ENCODE measurements at regions not wholly inside any gene's neighbourhood (a gene's known extent, or its start where the extent isn't known, plus 50 kb on each side); places are given as distances from the start of the nearest gene placed in this dataset.
A peak's percentile ranks its signal among the peaks of the same experiment; 100 is the strongest.

- TF ChIP-seq, protein P1, sequence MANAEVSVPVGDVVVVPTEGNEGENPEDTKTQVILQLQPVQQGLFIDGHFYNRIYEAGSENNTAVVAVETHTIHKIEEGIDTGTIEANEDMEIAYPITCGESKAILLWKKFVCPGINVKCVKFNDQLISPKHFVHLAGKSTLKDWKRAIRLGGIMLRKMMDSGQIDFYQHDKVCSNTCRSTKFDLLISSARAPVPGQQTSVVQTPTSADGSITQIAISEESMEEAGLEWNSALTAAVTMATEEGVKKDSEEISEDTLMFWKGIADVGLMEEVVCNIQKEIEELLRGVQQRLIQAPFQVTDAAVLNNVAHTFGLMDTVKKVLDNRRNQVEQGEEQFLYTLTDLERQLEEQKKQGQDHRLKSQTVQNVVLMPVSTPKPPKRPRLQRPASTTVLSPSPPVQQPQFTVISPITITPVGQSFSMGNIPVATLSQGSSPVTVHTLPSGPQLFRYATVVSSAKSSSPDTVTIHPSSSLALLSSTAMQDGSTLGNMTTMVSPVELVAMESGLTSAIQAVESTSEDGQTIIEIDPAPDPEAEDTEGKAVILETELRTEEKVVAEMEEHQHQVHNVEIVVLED (CRISPR knock-in tag; IDR thresholded peaks at IDR 0.05; ENCODE audit: borderline replicate concordance) = no peak
- TF ChIP-seq ZMYM4 (CRISPR knock-in tag; IDR thresholded peaks at IDR 0.05) (peak; percentile 80), CBFB (CRISPR knock-in tag; IDR thresholded peaks at IDR 0.05) (no peak), CENPBD1 (CRISPR knock-in tag; IDR thresholded peaks at IDR 0.05; ENCODE audit: borderline replicate concordance, low read depth) (no peak), HMG20A (CRISPR knock-in tag; IDR thresholded peaks at IDR 0.05; ENCODE audit: borderline replicate concordance) (peak; percentile 47; the same call in 1 of the 2 replicates), SNRNP70 (IDR thresholded peaks at IDR 0.05; ENCODE audit: low read depth, low read length) (no peak), CEBPB (IDR thresholded peaks at IDR 0.05; ENCODE audit: borderline replicate concordance, low read depth, low read length) (peak; percentile 78), ZC3H4 (CRISPR knock-in tag; IDR thresholded peaks at IDR 0.05; ENCODE audit: borderline replicate concordance) (no peak), SAP130 (CRISPR knock-in tag; IDR thresholded peaks at IDR 0.05; ENCODE audit: low read depth) (peak; percentile 28; the same call in 1 of the 2 replicates), EHMT2 (IDR thresholded peaks at IDR 0.05; ENCODE audit: borderline replicate concordance, low read depth, low read length) (peak; percentile 42; the same call in 1 of the 2 replicates), NFIC (IDR thresholded peaks at IDR 0.05; ENCODE audit: low read length) (peak; percentile 47; the same call in 1 of the 2 replicates), ZNF264 (CRISPR knock-in tag; IDR thresholded peaks at IDR 0.05) (0 out of 2 replicates have a peak, but pooled peaks have one; percentile 40), ZNF552 (CRISPR knock-in tag; IDR thresholded peaks at IDR 0.05; ENCODE audit: borderline replicate concordance) (no peak), ZNF383 (CRISPR knock-in tag; IDR thresholded peaks at IDR 0.05; ENCODE audit: borderline replicate concordance) (no peak), FOXA3 (CRISPR knock-in tag; IDR thresholded peaks at IDR 0.05) (peak; percentile 51), TBX2 (CRISPR knock-in tag; IDR thresholded peaks at IDR 0.05; ENCODE audit: borderline replicate concordance) (peak; percentile 67), ZZZ3 (CRISPR knock-in tag; IDR thresholded peaks at IDR 0.05; ENCODE audit: borderline replicate concordance) (no peak), ZSCAN25 (CRISPR knock-in tag; IDR thresholded peaks at IDR 0.05) (no peak), PHF21A (CRISPR knock-in tag; IDR thresholded peaks at IDR 0.05) (peak; percentile 47; the same call in 1 of the 2 replicates), ZBTB7B (CRISPR knock-in tag; IDR thresholded peaks at IDR 0.05) (peak; percentile 57; the same call in 1 of the 2 replicates), ZFY (CRISPR knock-in tag; IDR thresholded peaks at IDR 0.05) (peak; percentile 41; the same call in 1 of the 2 replicates), ZBTB3 (CRISPR knock-in tag; IDR thresholded peaks at IDR 0.05; ENCODE audit: borderline replicate concordance, low read depth) (peak; percentile 69; the same call in 1 of the 2 replicates), MTF2 (CRISPR knock-in tag; IDR thresholded peaks at IDR 0.05; ENCODE audit: borderline replicate concordance) (no peak), JUN (CRISPR knock-in tag; IDR thresholded peaks at IDR 0.05) (0 out of 2 replicates have a peak, but pooled peaks have one; percentile 39)
- TF ChIP-seq, protein P2, sequence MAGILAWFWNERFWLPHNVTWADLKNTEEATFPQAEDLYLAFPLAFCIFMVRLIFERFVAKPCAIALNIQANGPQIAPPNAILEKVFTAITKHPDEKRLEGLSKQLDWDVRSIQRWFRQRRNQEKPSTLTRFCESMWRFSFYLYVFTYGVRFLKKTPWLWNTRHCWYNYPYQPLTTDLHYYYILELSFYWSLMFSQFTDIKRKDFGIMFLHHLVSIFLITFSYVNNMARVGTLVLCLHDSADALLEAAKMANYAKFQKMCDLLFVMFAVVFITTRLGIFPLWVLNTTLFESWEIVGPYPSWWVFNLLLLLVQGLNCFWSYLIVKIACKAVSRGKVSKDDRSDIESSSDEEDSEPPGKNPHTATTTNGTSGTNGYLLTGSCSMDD (CRISPR knock-in tag; IDR thresholded peaks at IDR 0.05) = no peak
- TF ChIP-seq, protein P3, sequence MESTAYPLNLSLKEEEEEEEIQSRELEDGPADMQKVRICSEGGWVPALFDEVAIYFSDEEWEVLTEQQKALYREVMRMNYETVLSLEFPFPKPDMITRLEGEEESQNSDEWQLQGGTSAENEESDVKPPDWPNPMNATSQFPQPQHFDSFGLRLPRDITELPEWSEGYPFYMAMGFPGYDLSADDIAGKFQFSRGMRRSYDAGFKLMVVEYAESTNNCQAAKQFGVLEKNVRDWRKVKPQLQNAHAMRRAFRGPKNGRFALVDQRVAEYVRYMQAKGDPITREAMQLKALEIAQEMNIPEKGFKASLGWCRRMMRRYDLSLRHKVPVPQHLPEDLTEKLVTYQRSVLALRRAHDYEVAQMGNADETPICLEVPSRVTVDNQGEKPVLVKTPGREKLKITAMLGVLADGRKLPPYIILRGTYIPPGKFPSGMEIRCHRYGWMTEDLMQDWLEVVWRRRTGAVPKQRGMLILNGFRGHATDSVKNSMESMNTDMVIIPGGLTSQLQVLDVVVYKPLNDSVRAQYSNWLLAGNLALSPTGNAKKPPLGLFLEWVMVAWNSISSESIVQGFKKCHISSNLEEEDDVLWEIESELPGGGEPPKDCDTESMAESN (CRISPR knock-in tag; conservative IDR thresholded peaks at IDR 0.05) = no peak
Measured at GRCh38 chr1:182200025-182200812, 138.7 kb upstream of the ZNF648 start (continued).
